CD4-positive, alpha-beta T cell treated with Interleukin-12 subunit alpha and Interleukin-12 subunit beta, for 1 hour (primary cell): ENCODE measurements at regions not wholly inside any gene's neighbourhood (a gene's known extent, or its start where the extent isn't known, plus 50 kb on each side); places are given as distances from the start of the nearest gene placed in this dataset.
"Not testable (repeated sequence)": the region's sequence is repeated elsewhere in the genome, so short reads cannot be mapped to it uniquely, and the experiment has no call there.

Experiments
- DNase-seq: peaks from one replicate; pipeline ENCODE4 v3.0.0-alpha.2; 2020

GRCh38 chr16:87043231-87044031, 273.8 kb downstream of the C16orf95 start:
- no peak for DNase-seq

- no peak for DNase-seq
Observed at GRCh38 chr16:87044032-87044382, 273.2 kb downstream of the C16orf95 start.

GRCh38 chr16:87044829-87045228, 272.4 kb downstream of the C16orf95 start:
- DNase-seq, result no peak

- DNase-seq, result no peak
Observed at GRCh38 chr16:87045466-87046216, 271.6 kb downstream of the C16orf95 start.

GRCh38 chr16:87046235-87046634, 271.0 kb downstream of the C16orf95 start:
- DNase-seq, result no peak

- no peak for DNase-seq
Observed at GRCh38 chr16:87047221-87048037, 269.8 kb downstream of the C16orf95 start.

GRCh38 chr16:87048038-87048729, 269.0 kb downstream of the C16orf95 start:
- no peak for DNase-seq

GRCh38 chr16:87048730-87049115, 268.5 kb downstream of the C16orf95 start:
- DNase-seq, result no peak

GRCh38 chr16:87049216-87049615, 268.0 kb downstream of the C16orf95 start:
- not testable (repeated sequence) for DNase-seq

- no peak for DNase-seq
Observed at GRCh38 chr16:87050142-87050541, 267.1 kb downstream of the C16orf95 start.

GRCh38 chr16:87051526-87052320, 265.5 kb downstream of the C16orf95 start:
- no peak for DNase-seq

GRCh38 chr16:87052506-87052905, 264.7 kb downstream of the C16orf95 start:
- DNase-seq, result no peak

- no peak for DNase-seq
Observed at GRCh38 chr16:87053016-87053982, 263.9 kb downstream of the C16orf95 start.

GRCh38 chr16:87054154-87054553, 263.0 kb downstream of the C16orf95 start:
- DNase-seq, result no peak

GRCh38 chr16:87054856-87055255, 262.3 kb downstream of the C16orf95 start:
- DNase-seq, result no peak

GRCh38 chr16:87056083-87056482, 261.1 kb downstream of the C16orf95 start:
- no peak for DNase-seq

- no peak for DNase-seq
Observed at GRCh38 chr16:87056551-87056950, 260.6 kb downstream of the C16orf95 start.

- DNase-seq, result no peak
Observed at GRCh38 chr16:87057211-87057881, 259.8 kb downstream of the C16orf95 start.

GRCh38 chr16:87057951-87058560, 259.1 kb downstream of the C16orf95 start:
- no peak for DNase-seq
